MM.1S (cell line): ENCODE measurements at regions not wholly inside any gene's neighbourhood (a gene's known extent, or its start where the extent isn't known, plus 50 kb on each side); places are given as distances from the start of the nearest gene placed in this dataset.

Experiments
- DNase-seq: peaks from one replicate; pipeline ENCODE4 v3.0.0-alpha.2; 2015
- H2AFZ ChIP-seq: fragments of 300-600 bp; sonication (generic); 2 replicates; pipeline ENCODE4 v1.6.0; 2016; ENCODE audit warnings: antibody characterized with exemption, low read length
- H3F3A ChIP-seq: fragments of 300-600 bp; sonication (generic); 2 replicates; pipeline ENCODE4 v1.6.1; 2016; ENCODE audit warnings: mild to moderate bottlenecking, antibody characterized with exemption, low read length, moderate library complexity, mixed read lengths; ENCODE audit not compliant: insufficient read depth
- H3K27ac ChIP-seq: fragments of 300-600 bp; sonication (generic); 2 replicates; pipeline ENCODE4 v1.5.1; 2016; ENCODE audit warnings: mild to moderate bottlenecking, low read length
- H3K27me3 ChIP-seq: fragments of 300-600 bp; sonication (generic); replicated peaks from 2 replicates; pipeline ENCODE4 v1.6.0; 2016; ENCODE audit warnings: low read length; ENCODE audit not compliant: insufficient read depth
- H3K36me3 ChIP-seq: fragments of 300-600 bp; sonication (generic); replicated peaks from 2 replicates; pipeline ENCODE4 v1.6.1; 2016; ENCODE audit warnings: mild to moderate bottlenecking, low read length, mixed read lengths; ENCODE audit not compliant: insufficient read depth
- H3K4me1 ChIP-seq: fragments of 300-600 bp; sonication (generic); 2 replicates; pipeline ENCODE4 v1.6.1; 2016; ENCODE audit warnings: low read length, mixed read lengths
- H3K4me2 ChIP-seq: fragments of 300-600 bp; sonication (generic); 2 replicates; pipeline ENCODE4 v1.6.0; 2016; ENCODE audit warnings: low read depth, low read length
- H3K4me3 ChIP-seq: fragments of 300-600 bp; sonication (generic); 2 replicates; pipeline ENCODE4 v1.5.1; 2016; ENCODE audit warnings: low read length, mixed read lengths
- H3K79me2 ChIP-seq: fragments of 300-600 bp; sonication (generic); 2 replicates; pipeline ENCODE4 v1.6.1; 2016; ENCODE audit warnings: mixed run types, low read length, mixed read lengths
- H3K9ac ChIP-seq: fragments of 300-600 bp; sonication (generic); 2 replicates; pipeline ENCODE4 v1.6.1; 2016; ENCODE audit warnings: low read length, mixed read lengths
- H3K9me2 ChIP-seq: fragments of 300-600 bp; sonication (generic); replicated peaks from 2 replicates; pipeline ENCODE4 v1.6.1; 2016; ENCODE audit warnings: mild to moderate bottlenecking, low read length, mixed read lengths; ENCODE audit not compliant: insufficient read depth
- H3K9me3 ChIP-seq: fragments of 300-600 bp; sonication (generic); replicated peaks from 2 replicates; pipeline ENCODE4 v1.6.1; 2016; ENCODE audit warnings: mild to moderate bottlenecking, low read length, mixed read lengths; ENCODE audit not compliant: insufficient read depth
- H4K20me1 ChIP-seq: fragments of 300-600 bp; sonication (generic); 2 replicates; pipeline ENCODE4 v1.6.1; 2016; ENCODE audit warnings: mild to moderate bottlenecking, low read length, moderate library complexity, mixed read lengths; ENCODE audit not compliant: insufficient read depth
- CTCF ChIP-seq: fragments of 300-600 bp; sonication (generic); IDR thresholded peaks from 2 replicates; pipeline ENCODE4 v1.5.1; 2016; ENCODE audit warnings: antibody characterized with exemption, low read length, mixed read lengths
- EZH2 ChIP-seq: fragments of 300-600 bp; sonication (generic); optimal IDR thresholded peaks from 2 replicates; pipeline ENCODE3; 2017; ENCODE audit warnings: low read depth, mild to moderate bottlenecking, antibody characterized with exemption, low read length, mixed read lengths
- EZH2phosphoT487 ChIP-seq: fragments of 300-600 bp; sonication (generic); IDR thresholded peaks from 2 replicates; pipeline ENCODE4 v1.6.1; 2018; ENCODE audit warnings: antibody characterized with exemption, low read length

GRCh38 chr1:4853904-4854303 lies 199.5 kb downstream of the AJAP1 start:
- no peaks in the 10 kb centered on the region for H3K36me3 ChIP-seq
- no peak overlapping the region for H3K4me3 ChIP-seq
- TF ChIP-seq EZH2phosphoT487 (no peak), CTCF (no peak), EZH2 (no peak)
- H3K9me2 ChIP-seq = no peaks in the 10 kb centered on the region
- H4K20me1 ChIP-seq = no peaks in the 10 kb centered on the region
- no peak for DNase-seq
- no peak overlapping the region for H3K4me2 ChIP-seq
- H2AFZ ChIP-seq = no peak overlapping the region
- H3K27me3 ChIP-seq = peaks cover 46% of the 10 kb centered on the region
- no peaks in the 10 kb centered on the region for H3K79me2 ChIP-seq
- no peak overlapping the region for H3K27ac ChIP-seq
- no peak overlapping the region for H3K9ac ChIP-seq
- no peaks in the 10 kb centered on the region for H3F3A ChIP-seq
- no peaks in the 10 kb centered on the region for H3K4me1 ChIP-seq
- no peaks in the 10 kb centered on the region for H3K9me3 ChIP-seq

GRCh38 chr1:4851385-4852065 lies 197.1 kb downstream of the AJAP1 start:
- no peak for TF ChIP-seq CTCF
- no peak for TF ChIP-seq EZH2
- no peak for TF ChIP-seq EZH2phosphoT487
- Histone ChIP-seq H3K4me2 (no peak overlapping the region), H3K9ac (no peak overlapping the region), H3K79me2 (no peaks in the 10 kb centered on the region), H4K20me1 (no peaks in the 10 kb centered on the region), H3K27ac (no peak overlapping the region), H3K4me1 (no peaks in the 10 kb centered on the region), H3K4me3 (no peak overlapping the region), H3K9me2 (no peaks in the 10 kb centered on the region), H3K36me3 (no peaks in the 10 kb centered on the region), H3K9me3 (no peaks in the 10 kb centered on the region), H3K27me3 (peaks cover 68% of the 10 kb centered on the region), H2AFZ (no peak overlapping the region), H3F3A (no peaks in the 10 kb centered on the region)
- DNase-seq = no peak

GRCh38 chr1:4848431-4848830 lies 194.0 kb downstream of the AJAP1 start:
- Histone ChIP-seq H3K27me3 (peaks cover 78% of the 10 kb centered on the region), H3K27ac (no peak overlapping the region), H3K4me3 (no peak overlapping the region), H2AFZ (no peak overlapping the region), H3K9me3 (no peaks in the 10 kb centered on the region), H4K20me1 (no peaks in the 10 kb centered on the region), H3K4me1 (no peaks in the 10 kb centered on the region), H3K9me2 (no peaks in the 10 kb centered on the region), H3K79me2 (no peaks in the 10 kb centered on the region), H3K36me3 (no peaks in the 10 kb centered on the region), H3K9ac (no peak overlapping the region), H3K4me2 (no peak overlapping the region), H3F3A (no peaks in the 10 kb centered on the region)
- TF ChIP-seq EZH2phosphoT487 (no peak), EZH2 (no peak), CTCF (no peak)
- no peak for DNase-seq
